ENCODE measurements at regions not wholly inside any gene's neighbourhood (a gene's known extent, or its start where the extent isn't known, plus 50 kb on each side); places are given as distances from the start of the nearest gene placed in this dataset.
"Not testable (repeated sequence)": the region's sequence is repeated elsewhere in the genome, so short reads cannot be mapped to it uniquely, and the experiment has no call there.

GRCh38 chr4:158122501-158122900 lies 50.3 kb downstream of the GASK1B start:
- no CpG with 5 or more reads among the region's 2 CpGs for WGBS (ENCODE audit: insufficient coverage)
- POLR2A ChIA-PET: no interaction called here
- no peak for DNase-seq
- no peak overlapping the region for H3K4me3 ChIP-seq (ENCODE audit: control insufficient read depth in 1 of 7, extremely low read depth in 1 of 7, insufficient read depth in 4 of 7, low read depth in 2 of 7, low read length in 6 of 7)
- peaks cover 0 to 2% (median 0%) of the 10 kb centered on the region in 5 experiments for H3K27me3 ChIP-seq (replicated peaks in 2 of 5; ENCODE audit: control insufficient read depth in 4 of 5, insufficient read depth in 5 of 5, low read length in 4 of 5)
- CTCF ChIA-PET: interaction anchor here (1.0 kb wide), 1 partner anchor 9 kb away, joined by 5 read pairs; no protein-coding TSS in a partner anchor
- H3K9me3 ChIP-seq (ENCODE audit: control extremely low read depth in 1 of 5, control insufficient read depth in 4 of 5, insufficient read depth in 2 of 5, low read depth in 1 of 5, low read length in 4 of 5): no peaks in the 10 kb centered on the region
- no peaks in the 10 kb centered on the region for H3K4me1 ChIP-seq (ENCODE audit: control extremely low read depth in 1 of 4, control insufficient read depth in 4 of 4, insufficient read depth in 4 of 4, low read length in 3 of 4)
- H3K27ac ChIP-seq (ENCODE audit: insufficient read depth in 1 of 2, low read depth in 1 of 2, low read length in 2 of 2, poor library complexity in 1 of 2, severe bottlenecking in 2 of 2): no peak overlapping the region
- peaks cover 0 to 3% (median 0%) of the 10 kb centered on the region in 4 experiments for H3K36me3 ChIP-seq (ENCODE audit: control insufficient read depth in 4 of 4, insufficient read depth in 4 of 4, low read length in 3 of 4)

GRCh38 chr4:158121161-158121579 lies 51.7 kb downstream of the GASK1B start:
- ChIA-PET CTCF (no interaction called here), POLR2A (no interaction called here)
- no peaks in the 10 kb centered on the region for H3K4me1 ChIP-seq (ENCODE audit: control extremely low read depth in 1 of 4, control insufficient read depth in 4 of 4, insufficient read depth in 4 of 4, low read length in 3 of 4)
- WGBS (ENCODE audit: insufficient coverage): 100% methylated on average over 1 of the region's 3 CpGs
- no peak overlapping the region for H3K4me3 ChIP-seq (ENCODE audit: control insufficient read depth in 1 of 7, extremely low read depth in 1 of 7, insufficient read depth in 4 of 7, low read depth in 2 of 7, low read length in 6 of 7)
- H3K27ac ChIP-seq (ENCODE audit: insufficient read depth in 1 of 2, low read depth in 1 of 2, low read length in 2 of 2, poor library complexity in 1 of 2, severe bottlenecking in 2 of 2): no peak overlapping the region
- DNase-seq: no peak
- H3K27me3 ChIP-seq (replicated peaks in 2 of 5; ENCODE audit: control insufficient read depth in 4 of 5, insufficient read depth in 5 of 5, low read length in 4 of 5): peaks cover 0 to 2% (median 0%) of the 10 kb centered on the region in 5 experiments
- no peaks in the 10 kb centered on the region for H3K36me3 ChIP-seq (ENCODE audit: control insufficient read depth in 4 of 4, insufficient read depth in 4 of 4, low read length in 3 of 4)
- no peaks in the 10 kb centered on the region for H3K9me3 ChIP-seq (ENCODE audit: control extremely low read depth in 1 of 5, control insufficient read depth in 4 of 5, insufficient read depth in 2 of 5, low read depth in 1 of 5, low read length in 4 of 5)

- H3K27me3 ChIP-seq (replicated peaks in 2 of 5; ENCODE audit: control insufficient read depth in 4 of 5, insufficient read depth in 5 of 5, low read length in 4 of 5); H3K4me1 ChIP-seq (ENCODE audit: control extremely low read depth in 1 of 4, control insufficient read depth in 4 of 4, insufficient read depth in 4 of 4, low read length in 3 of 4); H3K27ac ChIP-seq (ENCODE audit: insufficient read depth in 1 of 2, low read depth in 1 of 2, low read length in 2 of 2, poor library complexity in 1 of 2, severe bottlenecking in 2 of 2); CTCF ChIA-PET; H3K36me3 ChIP-seq (ENCODE audit: control insufficient read depth in 4 of 4, insufficient read depth in 4 of 4, low read length in 3 of 4); DNase-seq; H3K9me3 ChIP-seq (ENCODE audit: control extremely low read depth in 1 of 5, control insufficient read depth in 4 of 5, insufficient read depth in 2 of 5, low read depth in 1 of 5, low read length in 4 of 5); POLR2A ChIA-PET; H3K4me3 ChIP-seq (ENCODE audit: control insufficient read depth in 1 of 7, extremely low read depth in 1 of 7, insufficient read depth in 4 of 7, low read depth in 2 of 7, low read length in 6 of 7): not testable (repeated sequence)
- 96% methylated on average over 4 of the region's 6 CpGs for WGBS (ENCODE audit: insufficient coverage)
These were observed 52.1 kb downstream of the GASK1B start for GRCh38 chr4:158120645-158121151.

- ChIA-PET POLR2A (interaction anchor here (0.5 to 0.6 kb wide), 2 partner anchors 328 to 1071 kb away, joined by 3 to 5 read pairs; no protein-coding TSS in a partner anchor), CTCF (interaction anchor here (0.7 to 2.0 kb wide), 3 partner anchors 10 to 887 kb away, joined by 3 to 5 read pairs (median 3); no protein-coding TSS in a partner anchor)
- Histone ChIP-seq H3K4me3 (ENCODE audit: control insufficient read depth in 1 of 7, extremely low read depth in 1 of 7, insufficient read depth in 4 of 7, low read depth in 2 of 7, low read length in 6 of 7) (no peak overlapping the region), H3K27ac (ENCODE audit: insufficient read depth in 1 of 2, low read depth in 1 of 2, low read length in 2 of 2, poor library complexity in 1 of 2, severe bottlenecking in 2 of 2) (no peak overlapping the region), H3K36me3 (ENCODE audit: control insufficient read depth in 4 of 4, insufficient read depth in 4 of 4, low read length in 3 of 4) (no peaks in the 10 kb centered on the region), H3K4me1 (ENCODE audit: control extremely low read depth in 1 of 4, control insufficient read depth in 4 of 4, insufficient read depth in 4 of 4, low read length in 3 of 4) (no peaks in the 10 kb centered on the region), H3K27me3 (replicated peaks in 2 of 5; ENCODE audit: control insufficient read depth in 4 of 5, insufficient read depth in 5 of 5, low read length in 4 of 5) (no peaks in the 10 kb centered on the region), H3K9me3 (ENCODE audit: control extremely low read depth in 1 of 5, control insufficient read depth in 4 of 5, insufficient read depth in 2 of 5, low read depth in 1 of 5, low read length in 4 of 5) (no peaks in the 10 kb centered on the region)
- peak in 2 of 3 donors; percentile 5 to 6 for DNase-seq
These were observed 60.2 kb downstream of the GASK1B start for GRCh38 chr4:158112611-158113010.

GRCh38 chr4:158111241-158111640 lies 61.6 kb downstream of the GASK1B start:
- ChIA-PET CTCF (no interaction called here), POLR2A (no interaction called here)
- Histone ChIP-seq H3K36me3 (ENCODE audit: control insufficient read depth in 4 of 4, insufficient read depth in 4 of 4, low read length in 3 of 4) (no peaks in the 10 kb centered on the region), H3K27me3 (replicated peaks in 2 of 5; ENCODE audit: control insufficient read depth in 4 of 5, insufficient read depth in 5 of 5, low read length in 4 of 5) (no peaks in the 10 kb centered on the region), H3K27ac (ENCODE audit: insufficient read depth in 1 of 2, low read depth in 1 of 2, low read length in 2 of 2, poor library complexity in 1 of 2, severe bottlenecking in 2 of 2) (no peak overlapping the region), H3K4me1 (ENCODE audit: control extremely low read depth in 1 of 4, control insufficient read depth in 4 of 4, insufficient read depth in 4 of 4, low read length in 3 of 4) (no peaks in the 10 kb centered on the region), H3K9me3 (ENCODE audit: control extremely low read depth in 1 of 5, control insufficient read depth in 4 of 5, insufficient read depth in 2 of 5, low read depth in 1 of 5, low read length in 4 of 5) (no peaks in the 10 kb centered on the region), H3K4me3 (ENCODE audit: control insufficient read depth in 1 of 7, extremely low read depth in 1 of 7, insufficient read depth in 4 of 7, low read depth in 2 of 7, low read length in 6 of 7) (no peak overlapping the region)
- WGBS (ENCODE audit: insufficient coverage): no CpG with 5 or more reads among the region's 2 CpGs
- DNase-seq: no peak

- Histone ChIP-seq H3K4me3 (ENCODE audit: control insufficient read depth in 1 of 7, extremely low read depth in 1 of 7, insufficient read depth in 4 of 7, low read depth in 2 of 7, low read length in 6 of 7) (no peak overlapping the region), H3K4me1 (ENCODE audit: control extremely low read depth in 1 of 4, control insufficient read depth in 4 of 4, insufficient read depth in 4 of 4, low read length in 3 of 4) (no peaks in the 10 kb centered on the region), H3K9me3 (ENCODE audit: control extremely low read depth in 1 of 5, control insufficient read depth in 4 of 5, insufficient read depth in 2 of 5, low read depth in 1 of 5, low read length in 4 of 5) (no peaks in the 10 kb centered on the region), H3K27me3 (replicated peaks in 2 of 5; ENCODE audit: control insufficient read depth in 4 of 5, insufficient read depth in 5 of 5, low read length in 4 of 5) (no peaks in the 10 kb centered on the region), H3K27ac (ENCODE audit: insufficient read depth in 1 of 2, low read depth in 1 of 2, low read length in 2 of 2, poor library complexity in 1 of 2, severe bottlenecking in 2 of 2) (no peak overlapping the region), H3K36me3 (ENCODE audit: control insufficient read depth in 4 of 4, insufficient read depth in 4 of 4, low read length in 3 of 4) (no peaks in the 10 kb centered on the region)
- 100% methylated on average over 3 of the region's 4 CpGs for WGBS (ENCODE audit: insufficient coverage)
- DNase-seq: no peak
- ChIA-PET CTCF (no interaction called here), POLR2A (no interaction called here)
These were observed 69.9 kb downstream of the GASK1B start for GRCh38 chr4:158102904-158103303.

GRCh38 chr4:158099686-158100085 lies 73.1 kb downstream of the GASK1B start:
- no peaks in the 10 kb centered on the region for H3K4me1 ChIP-seq (ENCODE audit: control extremely low read depth in 1 of 4, control insufficient read depth in 4 of 4, insufficient read depth in 4 of 4, low read length in 3 of 4)
- WGBS (ENCODE audit: insufficient coverage): 83% methylated on average over 3 of the region's 4 CpGs
- CTCF ChIA-PET: no interaction called here

More at GRCh38 chr4:158099686-158100085, 73.1 kb downstream of the GASK1B start:
- no peaks in the 10 kb centered on the region for H3K27me3 ChIP-seq (replicated peaks in 2 of 5; ENCODE audit: control insufficient read depth in 4 of 5, insufficient read depth in 5 of 5, low read length in 4 of 5)
- DNase-seq: no peak
- no peaks in the 10 kb centered on the region for H3K36me3 ChIP-seq (ENCODE audit: control insufficient read depth in 4 of 4, insufficient read depth in 4 of 4, low read length in 3 of 4)
- no peak overlapping the region for H3K27ac ChIP-seq (ENCODE audit: insufficient read depth in 1 of 2, low read depth in 1 of 2, low read length in 2 of 2, poor library complexity in 1 of 2, severe bottlenecking in 2 of 2)
- POLR2A ChIA-PET: no interaction called here
- H3K9me3 ChIP-seq (ENCODE audit: control extremely low read depth in 1 of 5, control insufficient read depth in 4 of 5, insufficient read depth in 2 of 5, low read depth in 1 of 5, low read length in 4 of 5): peaks cover 0 to 1% (median 0%) of the 10 kb centered on the region in 5 experiments
- H3K4me3 ChIP-seq (ENCODE audit: control insufficient read depth in 1 of 7, extremely low read depth in 1 of 7, insufficient read depth in 4 of 7, low read depth in 2 of 7, low read length in 6 of 7): no peak overlapping the region

Data from common myeloid progenitor, CD34-positive (primary cell).